GM18511 (cell line): ENCODE measurements at regions not wholly inside any gene's neighbourhood (a gene's known extent, or its start where the extent isn't known, plus 50 kb on each side); places are given as distances from the start of the nearest gene placed in this dataset.
"Not testable (repeated sequence)": the region's sequence is repeated elsewhere in the genome, so short reads cannot be mapped to it uniquely, and the experiment has no call there.

Experiments used
- ATAC-seq: cut with Tn5 transposase; IDR thresholded peaks from one replicate; pipeline ENCODE4 v1.9.1; 2021; ENCODE audit warnings: mild to moderate bottlenecking, moderate library complexity; ENCODE audit not compliant: unreplicated experiment

DNA sequence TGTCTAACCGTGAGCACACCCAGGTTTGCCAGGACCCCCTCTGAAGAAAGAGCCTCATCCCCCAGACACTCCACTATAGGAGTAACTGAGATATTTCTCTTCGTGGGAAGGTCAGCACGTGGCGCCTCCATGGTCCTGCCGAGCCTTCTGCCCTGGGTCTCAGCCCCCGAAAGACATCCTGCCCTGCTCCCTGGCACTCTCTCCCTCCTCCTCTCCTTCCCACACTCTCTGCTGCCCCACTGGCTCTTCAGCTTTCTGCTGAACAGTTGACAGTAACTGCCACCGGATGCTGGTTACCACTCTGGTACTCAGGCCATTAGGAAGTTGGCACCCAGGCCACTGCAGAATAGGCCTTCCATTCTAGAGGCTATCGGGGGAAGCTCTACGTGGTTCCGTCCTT is 185.2 kb downstream of the UACA start:
- ATAC-seq, result no peak

- no peak for ATAC-seq
Measured at GRCh38 chr15:70576696-70577095, 186.7 kb downstream of the UACA start.

GRCh38 chr15:70576276-70576675 is 187.1 kb downstream of the UACA start:
- ATAC-seq, result no peak

DNA sequence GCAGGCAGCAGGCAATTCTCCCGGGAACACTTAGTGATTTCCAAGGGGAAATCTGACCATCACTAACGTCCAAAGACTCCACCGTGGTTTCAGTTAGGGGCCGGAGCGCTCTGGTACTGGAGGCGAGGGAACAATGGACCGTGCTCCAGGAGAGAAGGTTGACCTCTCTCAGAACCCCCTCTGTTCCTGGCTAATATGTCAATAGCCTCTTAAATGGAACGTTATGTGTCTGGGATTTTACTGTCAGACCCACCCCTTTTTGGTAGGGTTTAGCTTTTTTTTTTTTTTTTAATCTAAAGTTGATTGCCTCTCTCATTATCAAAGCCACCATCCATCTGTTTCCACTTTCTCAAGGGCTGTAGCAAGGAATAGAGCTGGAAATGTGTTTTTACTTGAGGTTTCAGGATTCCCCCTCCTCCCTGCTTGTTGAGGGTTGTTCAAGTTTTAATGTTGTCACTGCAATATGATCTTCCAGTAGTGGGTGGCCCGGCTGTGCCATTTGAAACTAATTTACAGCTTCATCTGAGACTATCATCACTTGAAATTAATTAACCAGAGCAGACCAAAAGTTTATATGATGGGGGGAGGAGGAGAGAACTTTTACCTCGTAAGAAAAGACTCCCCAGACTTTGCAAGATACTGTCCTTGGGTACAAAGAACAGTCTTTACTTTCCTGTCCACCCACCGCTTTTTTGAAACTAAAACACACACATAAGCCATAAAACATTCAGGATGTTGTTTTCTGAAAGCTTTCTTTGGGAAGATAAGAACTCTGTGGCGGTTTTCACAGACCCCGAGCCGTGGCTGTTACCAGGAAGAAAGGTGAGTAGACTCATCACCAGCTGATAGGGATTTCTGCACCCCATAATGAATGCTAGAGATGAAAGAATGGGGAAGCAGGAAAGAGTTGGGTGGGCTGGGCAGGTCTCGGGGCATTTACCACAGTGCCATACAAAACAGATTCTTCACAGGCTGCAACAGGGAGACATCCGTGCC is 187.8 kb downstream of the UACA start:
- no peak for ATAC-seq

DNA sequence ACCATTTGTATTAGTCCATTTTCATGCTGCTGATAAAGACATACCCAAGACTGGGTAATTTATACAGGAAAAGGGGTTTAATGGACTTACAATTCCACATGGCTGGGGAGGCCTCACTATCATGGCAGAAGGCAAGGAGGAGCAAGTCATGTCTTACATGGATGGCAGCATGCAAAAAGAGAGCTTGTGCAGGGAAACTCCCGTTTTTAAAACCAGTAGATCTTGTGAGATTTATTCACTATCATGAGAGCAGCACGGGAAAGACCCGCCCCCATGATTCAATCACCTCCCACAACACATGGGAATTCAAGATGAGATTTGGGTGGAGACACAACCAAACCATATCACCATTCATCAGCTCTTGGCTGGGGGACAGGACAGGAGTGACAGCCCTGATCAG is 189.0 kb downstream of the UACA start:
- ATAC-seq, result not testable (repeated sequence)

- ATAC-seq, result no peak
Measured at GRCh38 chr15:70573121-70573850, 190.1 kb downstream of the UACA start.

DNA sequence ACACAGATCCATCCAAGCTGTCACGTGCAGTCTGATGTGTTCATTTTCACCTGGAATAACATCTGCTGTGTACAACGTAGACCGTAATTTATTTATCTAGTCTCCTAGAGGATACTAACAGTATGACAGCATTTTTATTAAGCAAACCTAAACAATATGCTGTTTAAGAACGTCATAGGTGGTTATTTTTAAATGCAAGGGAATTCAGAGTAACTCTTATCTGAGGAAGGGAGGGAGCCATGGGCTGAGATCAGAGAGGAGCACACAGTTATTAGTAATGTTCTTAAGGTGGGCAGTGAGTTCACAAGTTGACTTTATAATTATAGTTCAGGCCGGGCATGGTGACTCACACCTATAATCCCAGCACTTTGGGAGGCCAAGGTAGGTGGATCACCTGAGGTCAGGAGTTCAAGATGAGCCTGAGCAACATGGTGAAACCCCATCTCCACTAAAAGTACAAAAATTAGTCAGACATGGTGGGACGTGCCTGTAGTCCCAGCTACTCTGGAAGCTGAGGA is 193.6 kb downstream of the UACA start:
- ATAC-seq, result no peak

DNA sequence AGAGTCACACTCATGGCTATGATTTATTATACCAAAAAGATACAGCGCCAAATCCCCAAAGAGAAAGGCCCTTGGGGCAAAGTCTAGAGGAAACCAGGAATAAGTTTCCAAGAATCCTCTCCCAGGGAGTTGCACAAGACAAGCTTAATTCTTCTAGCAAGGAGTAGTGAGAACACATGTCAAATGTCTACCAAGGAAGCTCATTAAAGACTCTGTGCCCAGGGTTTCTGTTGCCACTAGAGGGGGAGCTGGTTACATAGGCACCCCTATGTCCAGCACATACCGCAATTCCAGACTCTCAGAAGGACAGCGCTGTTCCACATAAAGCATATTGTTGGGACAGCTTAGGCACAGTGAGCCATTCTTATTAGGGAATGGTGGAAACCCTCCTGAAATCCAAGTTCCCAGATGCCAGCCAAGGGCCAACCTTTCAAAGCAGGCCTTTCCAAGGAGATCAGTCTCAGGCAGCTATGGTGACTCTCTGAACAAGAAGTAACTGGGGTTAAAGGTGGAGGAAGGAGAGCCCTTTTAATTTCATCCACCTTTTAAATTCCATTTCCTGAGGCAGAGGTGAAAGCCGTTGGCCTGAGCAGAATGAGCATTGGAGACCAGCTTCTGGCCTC is 194.2 kb downstream of the UACA start:
- ATAC-seq, result no peak

DNA sequence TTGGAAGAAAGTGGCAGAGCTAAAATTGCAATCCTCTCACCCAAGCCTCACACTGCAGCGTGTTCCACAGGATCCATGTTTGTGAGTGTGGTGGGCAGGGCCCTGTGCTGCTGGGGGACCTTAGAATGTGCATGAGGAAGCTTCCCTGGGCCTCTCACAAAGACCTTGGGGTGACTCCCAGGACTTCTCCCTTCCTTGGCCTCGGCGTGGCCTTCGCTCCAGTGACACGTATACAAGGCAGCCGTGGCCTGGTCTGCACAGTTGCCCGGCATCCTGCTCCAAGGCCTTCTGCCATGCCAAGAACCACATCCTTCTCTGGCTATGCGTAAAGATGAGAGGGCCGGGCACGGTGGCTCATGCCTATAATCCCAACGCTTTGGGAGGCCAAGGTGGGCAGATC is 196.4 kb downstream of the UACA start:
- no peak for ATAC-seq

- ATAC-seq, result no peak
Measured at GRCh38 chr15:70566047-70566835, 197.1 kb downstream of the UACA start.

DNA sequence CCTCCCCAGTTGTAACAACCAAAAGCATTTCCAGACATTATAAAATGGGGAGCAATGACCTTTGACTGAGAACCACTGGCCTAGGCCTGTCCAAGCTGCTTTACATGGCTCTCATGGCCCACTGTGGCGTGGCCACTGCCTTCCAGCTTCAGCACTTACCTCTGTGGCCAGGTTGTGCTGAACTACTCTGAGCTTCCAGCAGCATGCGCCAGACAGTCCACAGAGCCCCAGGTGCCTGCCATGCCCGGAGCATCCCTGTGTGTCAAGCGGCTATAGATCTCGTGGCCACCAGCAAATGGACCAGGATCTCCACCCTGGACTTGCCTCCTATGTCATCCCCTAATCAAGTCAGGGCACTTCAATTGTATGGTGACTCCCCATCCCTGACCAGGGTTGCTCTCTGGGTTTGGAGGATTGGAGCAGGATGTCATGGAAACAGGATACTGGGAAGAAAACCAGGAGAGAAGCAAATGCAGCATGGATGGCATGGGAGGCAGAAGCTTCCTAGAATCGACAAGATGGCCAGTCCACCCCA is 199.7 kb downstream of the UACA start:
- ATAC-seq, result no peak

- ATAC-seq, result no peak
Measured at GRCh38 chr15:70562906-70563305, 200.5 kb downstream of the UACA start.

DNA sequence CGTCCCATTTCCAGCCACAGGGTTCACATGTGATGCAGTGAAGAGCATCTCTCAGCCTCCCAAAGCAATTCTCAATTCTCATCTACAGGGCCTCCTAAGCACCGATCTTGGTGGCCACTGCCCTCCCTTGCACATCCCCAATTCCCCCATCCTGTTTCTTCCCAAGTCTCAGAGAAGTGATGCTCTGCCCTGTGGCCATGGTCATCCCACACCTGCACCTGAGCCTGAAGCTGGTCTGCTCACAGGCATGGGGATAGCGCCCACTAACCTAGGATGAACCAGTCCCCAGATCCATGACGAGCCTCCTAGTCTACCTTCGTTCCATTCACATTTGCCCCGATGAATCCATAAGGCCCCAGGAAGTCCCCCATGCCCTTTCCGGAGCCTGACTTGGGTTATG is 201.5 kb downstream of the UACA start:
- ATAC-seq, result no peak

DNA sequence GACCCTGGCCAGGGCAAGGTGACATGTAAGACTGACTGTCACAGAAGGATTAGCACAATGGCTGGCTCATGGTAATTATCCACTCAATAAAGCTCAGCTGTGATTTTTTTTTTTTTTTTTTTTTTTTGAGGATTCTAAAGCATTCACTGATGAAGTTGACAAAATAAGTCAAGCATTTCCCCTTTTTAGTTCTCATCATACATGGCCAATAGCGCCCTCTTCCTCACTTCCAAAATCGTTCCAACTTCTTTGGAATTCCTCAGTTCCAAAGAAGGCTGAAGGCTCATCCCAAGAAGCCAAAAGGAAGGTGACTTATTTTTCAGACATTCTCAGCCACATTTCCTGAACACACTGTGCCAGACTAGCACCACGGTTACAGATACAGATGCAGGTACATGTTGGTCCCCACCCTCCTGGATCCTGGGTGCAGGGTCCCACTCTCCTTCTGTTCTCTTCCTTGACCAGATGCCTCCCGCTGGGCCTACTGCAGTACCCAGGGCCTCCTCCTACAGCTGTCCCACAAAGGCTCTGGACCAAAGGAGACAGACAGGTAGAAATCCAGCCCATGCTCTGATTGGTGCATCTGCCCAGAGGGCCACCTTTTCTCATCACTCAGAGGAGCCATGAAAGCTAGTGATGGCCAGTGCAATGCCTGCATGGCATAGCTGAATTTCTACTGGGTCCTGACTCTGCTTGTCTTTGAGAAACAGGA is 202.6 kb downstream of the UACA start:
- ATAC-seq, result no peak

DNA sequence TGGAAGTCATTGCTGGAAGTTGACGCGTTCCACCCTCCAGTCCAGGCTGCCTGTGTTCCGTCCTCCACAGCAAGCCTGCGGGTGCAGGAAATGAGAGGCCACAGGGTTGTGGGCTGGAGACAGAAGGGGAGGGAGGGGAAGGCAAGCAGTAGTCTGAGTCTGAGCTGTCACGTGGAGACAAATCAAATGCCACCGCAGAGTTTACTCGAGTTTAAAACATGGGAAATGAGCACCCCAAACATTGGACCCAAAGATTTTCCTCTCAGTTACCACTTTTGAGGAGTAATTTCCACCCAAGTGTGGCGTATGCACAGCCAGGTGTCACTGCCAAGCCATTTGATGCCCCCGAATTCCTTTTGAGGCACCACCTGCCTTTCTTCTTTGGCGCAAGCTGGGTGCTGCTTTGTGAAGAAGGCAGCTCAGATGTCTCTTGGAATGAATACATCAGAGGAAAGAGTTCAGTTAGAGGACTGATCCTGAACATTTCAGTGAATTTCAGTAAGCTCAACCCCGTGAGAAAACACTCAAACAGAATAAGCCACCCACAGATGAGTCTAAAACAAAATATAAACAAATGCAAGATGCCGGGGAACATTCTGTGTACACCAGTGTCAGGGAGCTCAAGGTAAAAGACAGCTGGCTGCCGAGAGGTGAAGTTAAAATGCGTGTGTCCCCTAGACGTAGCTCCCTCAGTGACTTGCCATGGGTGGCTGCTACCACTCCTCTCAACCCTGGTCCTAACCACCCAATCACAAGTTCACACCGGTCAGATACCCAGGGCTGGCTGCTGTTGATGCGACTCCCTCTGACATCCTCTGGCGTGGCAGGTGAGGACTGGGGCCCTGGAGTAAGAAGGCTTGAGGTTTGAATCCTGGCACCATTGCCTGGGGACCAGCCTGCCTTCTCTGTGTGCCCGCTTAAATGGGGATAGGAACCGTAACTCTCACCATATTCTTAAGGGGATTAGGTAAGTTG is 203.8 kb downstream of the UACA start:
- no peak for ATAC-seq

DNA sequence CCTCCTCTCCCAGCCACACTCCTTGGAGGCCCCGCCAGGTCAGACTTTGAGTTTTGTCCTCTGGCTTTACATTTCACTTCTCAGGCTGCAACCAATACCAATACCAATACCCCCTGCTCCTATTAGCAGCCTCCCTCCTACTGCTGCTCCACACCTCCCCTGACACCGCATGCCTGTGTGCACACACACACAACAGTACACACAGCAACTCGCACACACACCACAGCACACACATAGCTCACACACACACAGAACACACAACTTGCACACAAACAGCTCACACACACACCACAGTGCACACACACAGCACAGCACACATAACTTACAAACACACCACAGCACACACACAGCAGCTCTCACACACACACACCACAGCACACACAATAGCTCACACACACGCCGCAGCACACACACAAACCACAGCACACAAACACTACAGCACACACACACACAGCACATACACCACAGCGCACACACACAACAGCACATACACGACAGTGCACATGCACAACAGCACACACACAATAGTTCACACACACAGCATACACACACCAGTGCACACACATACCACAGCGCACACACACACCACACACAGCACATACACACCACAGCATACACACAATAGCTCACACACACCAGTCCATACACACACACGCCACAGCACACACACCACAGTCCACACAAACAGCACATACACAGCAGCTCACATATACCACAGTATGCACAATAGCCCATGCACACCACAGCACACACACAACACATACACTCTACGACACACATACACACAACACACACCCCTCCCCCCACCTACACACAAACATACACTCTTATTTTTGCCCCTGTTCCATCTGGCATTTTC is 204.7 kb downstream of the UACA start:
- no peak for ATAC-seq

- ATAC-seq, result no peak
Measured at GRCh38 chr15:70557521-70558258, 205.7 kb downstream of the UACA start.
